ENCODE measurements at regions not wholly inside any gene's neighbourhood (a gene's known extent, or its start where the extent isn't known, plus 50 kb on each side); places are given as distances from the start of the nearest gene placed in this dataset.

- TF ChIP-seq REST (IDR thresholded peaks at IDR 0.05; ENCODE audit: insufficient read depth in 1 of 2, low read depth in 2 of 2, low read length in 1 of 2) (no peak), TCF7L2 (IDR thresholded peaks at IDR 0.05; ENCODE audit: low read depth, low read length) (no peak), CTCF (IDR thresholded peaks at IDR 0.05) (no peak), SIN3A (IDR thresholded peaks at IDR 0.05; ENCODE audit: borderline replicate concordance, insufficient read depth, low read depth, low read length) (no peak), POLR2AphosphoS5 (IDR thresholded peaks at IDR 0.05; ENCODE audit: low read depth, low read length) (no peak)
Measured at GRCh38 chr17:12287953-12288352, 267.3 kb downstream of the MAP2K4 start.

GRCh38 chr17:12290207-12290606, 269.5 kb downstream of the MAP2K4 start:
- BruUV-seq (replicated peaks), result no TSS peak
- ChIA-PET POLR2A (no interaction called here), CTCF (no interaction called here)
- Histone ChIP-seq H3K4me3 (ENCODE audit: low read depth in 2 of 2, low read length in 2 of 2) (no peak overlapping the region), H3K27ac (ENCODE audit: low read length) (no peak overlapping the region), H3K9me3 (ENCODE audit: control insufficient read depth, insufficient read depth, low read depth, low read length) (no peaks in the 10 kb centered on the region), H3K36me3 (ENCODE audit: control insufficient read depth, insufficient read depth, low read length) (no peaks in the 10 kb centered on the region), H3K27me3 (ENCODE audit: control insufficient read depth, insufficient read depth, low read length) (no peaks in the 10 kb centered on the region), H3K4me1 (ENCODE audit: control insufficient read depth, insufficient read depth, low read length) (no peaks in the 10 kb centered on the region)
- in situ Hi-C loops (cut with HindIII; ENCODE audit: low pct_unique_long_range_greater_than_20kb, low sequenced_read_pairs) (no loop called here), intact Hi-C loops (cut with micrococcal nuclease; ENCODE audit: unreplicated experiment) (no loop called here)
- no peak for DNase-seq (ENCODE audit: low read depth, low spot score)
- no peak for ATAC-seq
- TF ChIP-seq SIN3A (IDR thresholded peaks at IDR 0.05; ENCODE audit: borderline replicate concordance, insufficient read depth, low read depth, low read length) (no peak), POLR2AphosphoS5 (IDR thresholded peaks at IDR 0.05; ENCODE audit: low read depth, low read length) (no peak), TCF7L2 (IDR thresholded peaks at IDR 0.05; ENCODE audit: low read depth, low read length) (no peak), REST (IDR thresholded peaks at IDR 0.05; ENCODE audit: insufficient read depth in 1 of 2, low read depth in 2 of 2, low read length in 1 of 2) (no peak), CTCF (IDR thresholded peaks at IDR 0.05) (no peak)

More at GRCh38 chr17:12287953-12288352, 267.3 kb downstream of the MAP2K4 start:
- H3K4me1 ChIP-seq (ENCODE audit: control insufficient read depth, insufficient read depth, low read length), result no peaks in the 10 kb centered on the region
- DNase-seq (ENCODE audit: low read depth, low spot score) (no peak), ATAC-seq (no peak)
- no peak overlapping the region for H3K27ac ChIP-seq (ENCODE audit: low read length)
- no peaks in the 10 kb centered on the region for H3K27me3 ChIP-seq (ENCODE audit: control insufficient read depth, insufficient read depth, low read length)
- no peak overlapping the region for H3K4me3 ChIP-seq (ENCODE audit: low read depth in 2 of 2, low read length in 2 of 2)
- ChIA-PET POLR2A (no interaction called here), CTCF (no interaction called here)
- BruUV-seq (replicated peaks), result no TSS peak
- intact Hi-C loops (cut with micrococcal nuclease; ENCODE audit: unreplicated experiment) (no loop called here), in situ Hi-C loops (cut with HindIII; ENCODE audit: low pct_unique_long_range_greater_than_20kb, low sequenced_read_pairs) (no loop called here)
- H3K9me3 ChIP-seq (ENCODE audit: control insufficient read depth, insufficient read depth, low read depth, low read length), result no peaks in the 10 kb centered on the region
- no peaks in the 10 kb centered on the region for H3K36me3 ChIP-seq (ENCODE audit: control insufficient read depth, insufficient read depth, low read length)
